K562 (cell line): ENCODE measurements at regions not wholly inside any gene's neighbourhood (a gene's known extent, or its start where the extent isn't known, plus 50 kb on each side); places are given as distances from the start of the nearest gene placed in this dataset.
A peak's percentile ranks its signal among the peaks of the same experiment; 100 is the strongest.

Experiments used
- ATF1 ChIP-seq, 2 experiments: fragments of 450-650 bp in 1 of 2; IDR thresholded peaks; 2 replicates each; pipeline ENCODE4 v1.6.1; 2016; ENCODE audit warnings: missing compliant biosample characterization in 1 of 2, missing genetic modification characterization in 1 of 2
- BCOR ChIP-seq: fragments of 450-650 bp; IDR thresholded peaks from 2 replicates; pipeline ENCODE4 v1.6.1; 2016
- CAMTA2 ChIP-seq: fragments of 250-450 bp; sonication (Bioruptor Pico); conservative IDR thresholded peaks from 2 replicates; pipeline ENCODE4 v1.5.1; 2022
- CHCHD3 ChIP-seq: fragments of 250-450 bp; sonication (Bioruptor Pico); IDR thresholded peaks from 2 replicates; pipeline ENCODE4 v2.1.2; 2022; ENCODE audit warnings: mild to moderate bottlenecking
- EP300 ChIP-seq: IDR thresholded peaks from 2 replicates; pipeline ENCODE4 v1.6.1; 2012; ENCODE audit warnings: low read length, improper control_type of control experiment
- FOXA3 ChIP-seq, 2 experiments: fragments of 450-650 bp in 1 of 2; sonication (generic) in 1 of 2; formaldehyde crosslinking; IDR thresholded peaks in 1 of 2; conservative IDR thresholded peaks in 1 of 2; 2 replicates each; pipeline versions ENCODE4 v1.4.0 to v1.8.0; 2020 to 2022; ENCODE audit warnings: mild to moderate bottlenecking in 2 of 2, missing genetic modification reagents in 1 of 2
- ILK ChIP-seq: fragments of 450-650 bp; IDR thresholded peaks from 2 replicates; pipeline ENCODE4 v1.6.1; 2016; ENCODE audit warnings: missing genetic modification characterization, low read depth, mild to moderate bottlenecking, missing compliant biosample characterization, moderate library complexity, borderline replicate concordance
- KLF1 ChIP-seq: fragments of 450-650 bp; IDR thresholded peaks from 2 replicates; pipeline ENCODE4 v1.6.1; 2016; ENCODE audit warnings: missing genetic modification characterization, missing compliant biosample characterization
- MYC ChIP-seq, 2 experiments: fragments of 250-450 bp in 1 of 2; sonication (Bioruptor Pico) in 1 of 2; IDR thresholded peaks; 2 replicates each; pipeline versions ENCODE4 v1.5.1 to v1.6.1; 2012 to 2021; ENCODE audit warnings: low read depth in 2 of 2, borderline replicate concordance in 1 of 2, improper control_type of control experiment in 1 of 2, low read length in 1 of 2, mild to moderate bottlenecking in 1 of 2, moderate library complexity in 1 of 2
- PPARD ChIP-seq: fragments of 250-450 bp; sonication (Bioruptor Pico); IDR thresholded peaks from 2 replicates; pipeline ENCODE4 v1.8.0; 2022; ENCODE audit warnings: inconsistent platforms, mild to moderate bottlenecking, moderate library complexity
- SMAD1 ChIP-seq: fragments of 150-350 bp; IDR thresholded peaks from 2 replicates; pipeline ENCODE4 v1.6.1; 2014; ENCODE audit warnings: low read length, low read depth; ENCODE audit not compliant: partially characterized antibody
- YY1 ChIP-seq, 3 experiments: IDR thresholded peaks; 2 replicates each; pipeline ENCODE4 v1.6.1; 2011; ENCODE audit warnings: low read length in 2 of 3, mild to moderate bottlenecking in 2 of 3, moderate library complexity in 2 of 3, borderline replicate concordance in 1 of 3, control low read depth in 1 of 3, low read depth in 1 of 3; ENCODE audit not compliant: insufficient read depth in 3 of 3, insufficient replicate concordance in 2 of 3, control insufficient read depth in 1 of 3, insufficient read length in 1 of 3; ENCODE audit errors: extremely low read depth in 1 of 3
- ZBTB9 ChIP-seq: fragments of 450-650 bp; formaldehyde crosslinking; IDR thresholded peaks from 2 replicates; pipeline ENCODE4 v1.4.0; 2020; ENCODE audit warnings: mild to moderate bottlenecking, moderate library complexity
- ZNF175 ChIP-seq: fragments of 200-800 bp; sonication (Bioruptor generic); IDR thresholded peaks from 2 replicates; pipeline ENCODE4 v1.6.1; 2016; ENCODE audit warnings: low read depth, mild to moderate bottlenecking, missing genetic modification characterization, missing compliant biosample characterization
- ZNF583 ChIP-seq: fragments of 250-450 bp; sonication (Bioruptor Pico); IDR thresholded peaks from 2 replicates; pipeline ENCODE4 v1.4.0; 2020
- ZNF589 ChIP-seq: fragments of 200-800 bp; sonication (Bioruptor generic); IDR thresholded peaks from 2 replicates; pipeline ENCODE4 v1.6.1; 2016; ENCODE audit warnings: low read depth, missing genetic modification characterization, missing compliant biosample characterization
- ZNF707 ChIP-seq: fragments of 250-450 bp; sonication (Bioruptor Pico); conservative IDR thresholded peaks from 2 replicates; pipeline ENCODE4 v1.8.0; 2022; ENCODE audit warnings: inconsistent platforms, mild to moderate bottlenecking, moderate library complexity
- ZSCAN32 ChIP-seq: fragments of 450-650 bp; formaldehyde crosslinking; IDR thresholded peaks from 2 replicates; pipeline ENCODE4 v1.4.0; 2020; ENCODE audit warnings: mild to moderate bottlenecking, moderate library complexity
- TF ChIP-seq, protein P1 (sequence below): fragments of 450-650 bp; conservative IDR thresholded peaks from 2 replicates; pipeline ENCODE4 v1.6.1; 2016; ENCODE audit warnings: missing genetic modification characterization, low read depth, mild to moderate bottlenecking, missing compliant biosample characterization, moderate library complexity
- TF ChIP-seq, protein P2 (sequence below), 2 experiments: fragments of 150-350 bp in 1 of 2; IDR thresholded peaks; 2 replicates each; pipeline ENCODE4 v1.6.1; 2012 to 2016; ENCODE audit warnings: low read depth in 2 of 2, low read length in 2 of 2, mild to moderate bottlenecking in 1 of 2, moderate library complexity in 1 of 2

GRCh38 chr1:157278383-157279137, 140.4 kb upstream of the ETV3 start (continued):
- TF ChIP-seq YY1 (IDR thresholded peaks at IDR 0.05; ENCODE audit: borderline replicate concordance in 1 of 3, control insufficient read depth in 1 of 3, extremely low read depth in 1 of 3, insufficient read depth in 3 of 3, insufficient read length in 1 of 3, insufficient replicate concordance in 2 of 3, low read depth in 1 of 3, low read length in 2 of 3) (peak in 1 of 3 experiments; percentile 60), ZSCAN32 (CRISPR knock-in tag) (no peak), ZNF583 (CRISPR knock-in tag) (peak; percentile 61; the same call in 1 of the 2 replicates), ZNF589 (CRISPR knock-in tag) (peak; percentile 94), ZNF707 (CRISPR knock-in tag) (no peak), MYC (IDR thresholded peaks at IDR 0.05; ENCODE audit: low read depth, low read length) (peak; percentile 90), MYC (CRISPR knock-in tag; IDR thresholded peaks at IDR 0.05; ENCODE audit: borderline replicate concordance, low read depth) (0 out of 2 replicates have a peak, but pooled peaks have one; percentile 37), FOXA3 (CRISPR knock-in tag; conservative IDR thresholded peaks at IDR 0.05 in 1 of 2, IDR thresholded peaks at IDR 0.05 in 1 of 2) (peak; percentile 32 to 58; a peak in 1 of 4 replicates), EP300 (0 out of 2 replicates have a peak, but pooled peaks have one; percentile 15), CAMTA2 (no peak), ATF1 (CRISPR knock-in tag; IDR thresholded peaks at IDR 0.05) (no peak), ATF1 (tag; IDR thresholded peaks at IDR 0.05) (peak; percentile 9; the same call in 1 of the 2 replicates), CHCHD3 (CRISPR knock-in tag) (no peak), ZNF175 (CRISPR knock-in tag) (no peak), ILK (tag) (0 out of 2 replicates have a peak, but pooled peaks have one; percentile 5), BCOR (0 out of 2 replicates have a peak, but pooled peaks have one; percentile 23), SMAD1 (no peak), ZBTB9 (no peak; the same call in 1 of the 2 replicates), KLF1 (tag) (no peak), PPARD (CRISPR knock-in tag) (no peak)
- TF ChIP-seq, protein P1, sequence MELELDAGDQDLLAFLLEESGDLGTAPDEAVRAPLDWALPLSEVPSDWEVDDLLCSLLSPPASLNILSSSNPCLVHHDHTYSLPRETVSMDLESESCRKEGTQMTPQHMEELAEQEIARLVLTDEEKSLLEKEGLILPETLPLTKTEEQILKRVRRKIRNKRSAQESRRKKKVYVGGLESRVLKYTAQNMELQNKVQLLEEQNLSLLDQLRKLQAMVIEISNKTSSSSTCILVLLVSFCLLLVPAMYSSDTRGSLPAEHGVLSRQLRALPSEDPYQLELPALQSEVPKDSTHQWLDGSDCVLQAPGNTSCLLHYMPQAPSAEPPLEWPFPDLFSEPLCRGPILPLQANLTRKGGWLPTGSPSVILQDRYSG (tag), result 0 out of 2 replicates have a peak, but pooled peaks have one; percentile 52
- TF ChIP-seq, protein P2, sequence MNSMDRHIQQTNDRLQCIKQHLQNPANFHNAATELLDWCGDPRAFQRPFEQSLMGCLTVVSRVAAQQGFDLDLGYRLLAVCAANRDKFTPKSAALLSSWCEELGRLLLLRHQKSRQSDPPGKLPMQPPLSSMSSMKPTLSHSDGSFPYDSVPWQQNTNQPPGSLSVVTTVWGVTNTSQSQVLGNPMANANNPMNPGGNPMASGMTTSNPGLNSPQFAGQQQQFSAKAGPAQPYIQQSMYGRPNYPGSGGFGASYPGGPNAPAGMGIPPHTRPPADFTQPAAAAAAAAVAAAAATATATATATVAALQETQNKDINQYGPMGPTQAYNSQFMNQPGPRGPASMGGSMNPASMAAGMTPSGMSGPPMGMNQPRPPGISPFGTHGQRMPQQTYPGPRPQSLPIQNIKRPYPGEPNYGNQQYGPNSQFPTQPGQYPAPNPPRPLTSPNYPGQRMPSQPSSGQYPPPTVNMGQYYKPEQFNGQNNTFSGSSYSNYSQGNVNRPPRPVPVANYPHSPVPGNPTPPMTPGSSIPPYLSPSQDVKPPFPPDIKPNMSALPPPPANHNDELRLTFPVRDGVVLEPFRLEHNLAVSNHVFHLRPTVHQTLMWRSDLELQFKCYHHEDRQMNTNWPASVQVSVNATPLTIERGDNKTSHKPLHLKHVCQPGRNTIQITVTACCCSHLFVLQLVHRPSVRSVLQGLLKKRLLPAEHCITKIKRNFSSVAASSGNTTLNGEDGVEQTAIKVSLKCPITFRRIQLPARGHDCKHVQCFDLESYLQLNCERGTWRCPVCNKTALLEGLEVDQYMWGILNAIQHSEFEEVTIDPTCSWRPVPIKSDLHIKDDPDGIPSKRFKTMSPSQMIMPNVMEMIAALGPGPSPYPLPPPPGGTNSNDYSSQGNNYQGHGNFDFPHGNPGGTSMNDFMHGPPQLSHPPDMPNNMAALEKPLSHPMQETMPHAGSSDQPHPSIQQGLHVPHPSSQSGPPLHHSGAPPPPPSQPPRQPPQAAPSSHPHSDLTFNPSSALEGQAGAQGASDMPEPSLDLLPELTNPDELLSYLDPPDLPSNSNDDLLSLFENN (IDR thresholded peaks at IDR 0.05; ENCODE audit: low read depth in 2 of 2, low read length in 2 of 2), result no peak
